HG03108 (cell line): ENCODE measurements at regions not wholly inside any gene's neighbourhood (a gene's known extent, or its start where the extent isn't known, plus 50 kb on each side); places are given as distances from the start of the nearest gene placed in this dataset.
"Not testable (repeated sequence)": the region's sequence is repeated elsewhere in the genome, so short reads cannot be mapped to it uniquely, and the experiment has no call there.

ENCODE experiments used
- ATAC-seq: cut with Tn5 transposase; IDR thresholded peaks from one replicate; pipeline ENCODE4 v1.9.1; 2021; ENCODE audit warnings: moderate library complexity; ENCODE audit not compliant: unreplicated experiment

DNA sequence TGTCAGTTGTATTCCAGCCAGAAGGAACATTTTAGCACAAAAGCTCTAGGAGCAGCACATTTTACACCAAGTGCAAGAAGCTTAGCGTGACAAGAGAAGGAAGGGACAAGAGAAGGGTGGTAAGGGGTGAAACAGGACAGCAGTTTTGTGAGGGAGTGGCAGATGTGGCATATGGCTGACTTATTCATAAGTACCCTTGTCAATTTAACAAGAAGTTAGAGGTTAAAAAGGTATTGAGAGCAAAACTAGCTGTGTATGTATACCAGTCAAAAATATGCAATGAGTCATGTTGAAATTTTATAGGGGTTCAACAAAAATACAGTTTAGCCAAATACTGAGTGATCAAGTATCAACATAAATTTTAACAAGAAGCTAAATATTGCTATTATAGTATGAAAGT, 561.5 kb upstream of the POT1 start:
- no peak for ATAC-seq

DNA sequence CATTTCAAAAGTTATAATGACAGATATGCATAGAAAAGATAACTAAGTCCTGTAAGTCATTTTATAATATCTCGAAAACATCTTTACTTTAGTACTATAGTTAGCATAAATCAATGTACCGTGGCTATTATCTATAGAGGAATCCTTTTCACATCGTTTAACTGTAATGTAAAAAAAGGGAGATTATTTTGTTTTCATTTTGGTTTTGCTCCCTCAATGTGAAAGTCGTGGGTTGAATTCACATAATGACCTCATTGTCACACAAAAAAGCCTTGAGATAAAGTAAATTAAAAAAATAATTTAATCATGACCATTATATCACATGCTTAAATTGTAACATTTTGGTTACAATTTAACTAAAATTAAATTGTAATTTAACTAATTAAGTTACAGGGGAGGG, 560.5 kb upstream of the POT1 start:
- no peak for ATAC-seq

DNA sequence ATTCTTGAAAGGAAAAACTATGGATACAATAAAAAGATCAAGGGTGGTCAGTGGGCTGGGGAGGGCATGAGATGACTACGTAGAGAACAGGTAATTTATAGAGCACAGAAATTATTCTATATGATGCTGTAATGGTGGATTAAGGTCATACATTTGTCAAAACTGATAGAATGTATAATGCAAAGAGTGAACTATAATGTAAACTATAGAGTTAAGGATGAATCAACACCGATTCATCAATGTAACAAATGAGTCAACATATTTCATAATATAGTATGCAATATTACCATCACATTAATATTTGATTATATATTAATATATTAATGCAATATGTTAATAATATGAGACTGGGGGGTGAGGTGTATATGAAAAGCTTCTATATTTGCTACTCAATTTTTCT, 555.6 kb upstream of the POT1 start:
- no peak for ATAC-seq

DNA sequence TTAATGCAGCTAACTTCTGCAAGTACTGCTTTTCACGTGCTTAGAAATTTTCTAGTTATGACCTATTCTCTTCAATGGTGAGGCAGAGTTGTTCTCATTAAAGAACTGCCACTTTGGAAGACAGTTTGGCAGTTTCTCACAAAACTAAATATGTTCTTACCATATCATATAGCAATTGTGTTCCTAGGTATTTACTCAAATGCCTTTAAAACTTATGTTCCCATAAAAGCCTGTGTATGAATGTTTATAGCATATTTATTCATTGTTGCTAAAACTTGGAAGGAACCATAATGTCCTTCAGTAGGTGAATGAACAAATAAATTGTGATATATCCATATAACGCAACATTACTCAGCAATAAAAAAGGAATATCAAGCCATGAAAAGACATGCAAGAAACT, 555.1 kb upstream of the POT1 start:
- no peak for ATAC-seq

DNA sequence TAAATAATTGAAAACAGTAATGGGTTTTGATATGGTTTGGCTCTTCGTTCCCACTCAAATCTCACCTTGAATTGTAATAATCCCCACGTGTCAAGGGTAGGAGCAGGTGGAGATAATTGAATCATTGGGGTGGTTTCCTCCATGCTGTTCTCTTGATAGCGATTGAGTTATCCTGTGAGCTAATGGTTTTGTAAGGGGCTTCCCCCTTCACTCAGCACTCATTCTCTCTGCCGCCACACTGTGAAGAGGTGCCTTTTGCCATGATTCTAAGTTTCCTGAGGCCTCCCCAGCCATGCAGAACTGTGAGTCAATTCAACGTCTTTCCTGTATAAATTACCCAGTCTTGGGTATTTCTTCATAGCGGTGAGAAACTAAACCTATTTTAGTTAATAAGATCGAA, 551.7 kb upstream of the POT1 start:
- ATAC-seq = no peak

DNA sequence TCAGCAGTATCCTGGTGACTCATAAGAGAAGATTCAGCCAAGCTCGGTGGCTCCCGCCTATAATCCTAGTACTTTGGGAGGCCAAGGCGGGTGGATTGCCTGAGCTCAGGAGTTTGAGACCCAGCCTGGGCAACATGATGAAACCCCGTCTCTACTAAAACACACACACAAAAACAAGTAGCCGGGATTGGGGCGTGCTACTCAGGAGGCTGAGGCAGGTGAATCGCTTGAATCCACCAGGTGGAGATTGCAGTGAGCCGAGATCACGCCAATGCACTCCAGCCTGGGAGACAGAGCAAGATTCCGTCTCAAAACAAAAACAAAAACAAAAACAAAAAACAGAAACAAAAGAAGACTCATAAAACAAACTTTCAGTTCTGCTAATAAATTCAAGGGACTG, 551.1 kb upstream of the POT1 start:
- ATAC-seq = no peak

DNA sequence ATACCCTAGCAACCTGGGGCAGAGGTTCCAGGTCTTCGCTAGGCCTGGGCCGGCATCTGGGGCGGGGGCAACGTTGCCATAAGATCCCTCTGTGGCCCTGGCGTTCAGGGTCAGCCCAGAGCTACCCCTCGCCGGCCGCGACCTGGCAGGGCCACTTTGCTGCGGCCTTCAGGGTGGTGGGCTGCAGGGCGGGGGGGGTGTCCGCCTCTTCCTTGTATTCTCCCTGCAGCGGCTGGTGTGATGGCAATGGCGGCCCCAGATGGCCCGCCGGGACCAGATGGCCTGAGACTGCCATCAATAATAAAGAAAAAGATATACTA, 539.2 kb upstream of the POT1 start:
- no peak for ATAC-seq

DNA sequence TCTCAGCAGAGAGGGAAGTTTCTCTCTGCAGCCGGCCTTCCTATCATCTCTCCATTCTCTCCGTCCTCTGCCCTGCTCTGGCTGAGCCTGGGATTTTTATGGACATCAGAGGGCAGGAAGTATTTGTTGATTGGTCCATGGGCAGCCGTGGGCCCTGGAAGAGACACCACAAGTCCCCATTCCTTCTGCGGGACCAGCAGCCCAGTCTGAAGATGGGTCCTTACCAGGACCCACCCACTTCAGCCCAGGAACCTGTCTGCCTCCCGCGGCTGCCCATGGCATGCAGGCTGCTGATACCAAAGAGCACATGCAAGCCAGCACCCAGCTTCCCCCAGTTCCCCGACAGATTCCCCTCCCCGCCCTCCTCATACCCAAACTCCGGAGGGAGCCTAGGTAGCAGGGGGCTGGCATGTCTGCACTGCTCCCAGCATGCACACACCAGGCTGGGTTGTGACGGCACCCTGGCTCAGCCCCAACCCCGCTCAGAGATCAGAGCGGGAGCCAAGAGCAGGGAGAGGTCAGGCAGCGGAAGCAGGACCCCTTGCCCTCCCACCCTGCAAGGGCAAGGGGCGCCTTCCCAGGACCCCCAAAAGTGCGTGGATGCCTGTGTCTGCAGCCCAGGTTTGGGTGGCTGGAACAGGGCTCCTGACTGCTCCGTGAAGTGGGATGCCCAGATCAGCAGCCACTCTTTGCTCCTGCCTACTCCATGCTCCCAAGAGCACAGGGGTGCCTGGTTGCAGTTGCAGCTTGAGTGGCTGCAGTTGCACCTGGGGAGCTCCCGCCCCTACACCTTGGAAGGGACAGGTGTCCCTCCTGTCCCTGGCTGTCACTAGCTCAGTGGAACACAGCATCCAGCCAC, 538.6 kb upstream of the POT1 start:
- ATAC-seq = no peak

DNA sequence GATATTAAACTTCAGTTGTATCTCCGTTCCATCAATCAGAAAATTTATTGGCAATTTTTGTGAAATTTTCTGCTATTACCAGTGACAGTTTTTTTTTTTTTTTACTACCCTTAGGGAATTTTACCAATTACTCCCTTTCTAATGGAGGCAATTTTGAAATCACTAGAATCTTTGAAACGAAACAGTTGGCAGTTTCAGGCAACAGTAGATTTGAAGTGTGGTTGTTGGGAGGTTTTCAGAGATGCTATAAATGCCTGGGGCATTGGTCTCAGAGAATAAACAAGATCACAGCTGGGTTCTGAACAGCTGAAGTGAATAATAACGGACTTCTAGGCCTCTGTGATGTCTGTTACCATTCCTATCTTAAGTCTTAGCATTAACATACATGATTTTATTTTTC, 535.9 kb upstream of the POT1 start:
- no peak for ATAC-seq

DNA sequence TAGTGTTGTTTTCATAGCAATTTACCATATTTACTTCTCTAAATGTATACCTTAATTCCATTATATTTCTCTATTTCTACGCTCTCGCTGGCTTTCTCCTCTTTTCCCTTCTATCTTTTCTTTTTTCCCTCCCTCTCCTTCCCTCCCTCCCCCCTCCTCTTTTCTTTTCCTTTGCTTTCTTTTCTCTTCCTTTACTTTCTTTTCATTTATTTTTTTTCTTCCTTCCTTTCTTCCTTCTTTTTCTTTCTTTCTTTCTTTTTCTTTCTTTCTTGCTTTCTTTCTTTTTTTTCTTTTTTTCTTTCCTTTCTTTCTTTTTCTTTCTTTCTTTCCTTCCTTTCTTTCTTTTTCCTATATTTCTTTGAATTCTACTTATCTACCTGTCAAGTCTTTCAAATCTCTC, 533.0 kb upstream of the POT1 start:
- ATAC-seq = no peak

DNA sequence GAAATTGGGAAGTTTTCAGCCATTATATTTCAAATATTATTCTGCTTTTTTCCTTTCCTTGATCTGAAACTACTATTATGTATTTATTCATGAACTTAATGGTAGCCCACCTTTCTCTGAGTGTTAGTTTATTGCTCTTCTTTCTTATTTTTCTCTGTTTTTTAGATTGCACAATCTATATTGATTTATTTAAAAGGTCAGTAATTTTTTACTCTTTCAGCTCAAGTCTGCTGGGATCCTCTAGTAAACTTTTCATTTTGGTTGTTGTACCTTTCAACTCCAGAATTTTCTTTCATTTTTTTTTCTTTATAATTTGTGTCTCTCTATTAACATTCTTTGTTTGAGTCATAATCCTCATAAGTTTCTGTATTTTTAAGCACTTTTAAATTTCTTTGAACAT, 529.4 kb upstream of the POT1 start:
- no peak for ATAC-seq

DNA sequence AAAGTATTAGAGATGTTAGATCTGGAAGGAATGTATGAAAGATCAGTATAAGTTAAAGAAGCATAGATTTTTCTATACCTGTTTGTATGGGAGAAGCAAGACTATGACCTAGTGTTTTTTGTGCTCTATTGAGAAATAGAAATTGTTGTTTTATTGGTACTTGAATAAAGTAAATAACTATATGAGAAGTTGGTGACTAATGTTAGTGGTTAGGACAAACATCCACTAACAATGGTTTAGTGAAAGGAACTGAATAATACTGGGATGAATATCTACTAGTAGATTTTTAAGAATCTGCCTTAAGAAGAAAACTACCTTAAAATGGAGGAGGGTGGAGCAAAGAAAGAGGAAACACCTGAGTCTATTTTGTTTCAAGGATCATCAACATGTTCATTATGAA, 521.1 kb upstream of the POT1 start:
- no peak for ATAC-seq

DNA sequence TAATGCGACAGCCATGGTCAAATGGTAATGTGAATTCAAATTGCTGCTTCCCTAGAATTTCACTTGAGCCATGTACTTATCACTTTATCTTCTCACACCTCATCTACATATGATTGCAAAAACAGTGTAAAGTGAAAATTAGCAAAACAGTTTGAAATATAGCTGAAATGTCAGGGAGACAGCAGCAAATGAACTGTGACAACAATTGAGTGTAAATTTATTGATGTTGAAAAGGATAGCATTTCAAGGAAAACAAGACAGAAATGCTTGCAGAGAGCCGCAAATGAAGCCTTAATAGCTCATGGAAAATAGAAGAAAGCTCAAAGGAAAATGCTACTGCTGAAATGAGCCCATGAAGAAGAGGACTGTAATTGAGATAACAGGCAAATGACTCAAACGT, 516.2 kb upstream of the POT1 start:
- no peak for ATAC-seq

DNA sequence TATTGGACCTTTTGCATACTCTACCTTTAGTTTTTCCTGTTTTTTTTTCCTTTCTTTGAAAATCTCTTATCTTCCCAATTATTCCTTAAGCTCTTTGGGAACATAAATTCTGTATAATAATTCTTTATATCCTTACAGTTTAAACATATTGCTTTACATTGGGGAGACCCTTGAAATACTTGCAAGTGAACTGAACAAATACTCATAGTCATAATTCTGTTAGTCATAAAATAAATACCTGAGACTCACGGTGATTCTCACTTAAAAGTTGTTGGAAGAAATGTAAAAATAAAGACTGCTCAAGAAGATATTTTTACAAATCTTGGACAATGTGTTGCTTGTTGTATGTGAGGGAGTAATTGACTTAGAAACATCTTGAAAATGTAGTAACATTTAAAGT, 515.2 kb upstream of the POT1 start:
- no peak for ATAC-seq

DNA sequence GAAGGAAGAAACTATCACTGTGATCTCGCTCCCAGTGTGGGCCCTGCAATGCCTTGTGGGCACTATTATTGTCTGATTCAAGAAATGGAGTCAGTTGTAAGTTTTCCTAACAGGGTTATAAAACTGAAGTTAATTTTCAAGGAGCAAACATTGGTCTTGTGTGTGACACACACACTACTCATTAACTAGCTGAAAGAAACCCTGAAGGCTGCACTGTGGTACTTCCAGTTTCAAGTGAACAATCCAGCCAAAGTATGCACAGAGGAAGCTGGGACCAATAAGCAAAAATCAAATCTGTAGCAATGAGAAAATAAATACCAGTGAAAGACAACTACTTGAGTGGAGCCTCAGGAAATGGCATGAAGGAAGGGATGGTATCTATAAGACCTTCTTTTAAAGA, 506.6 kb upstream of the POT1 start:
- no peak for ATAC-seq

DNA sequence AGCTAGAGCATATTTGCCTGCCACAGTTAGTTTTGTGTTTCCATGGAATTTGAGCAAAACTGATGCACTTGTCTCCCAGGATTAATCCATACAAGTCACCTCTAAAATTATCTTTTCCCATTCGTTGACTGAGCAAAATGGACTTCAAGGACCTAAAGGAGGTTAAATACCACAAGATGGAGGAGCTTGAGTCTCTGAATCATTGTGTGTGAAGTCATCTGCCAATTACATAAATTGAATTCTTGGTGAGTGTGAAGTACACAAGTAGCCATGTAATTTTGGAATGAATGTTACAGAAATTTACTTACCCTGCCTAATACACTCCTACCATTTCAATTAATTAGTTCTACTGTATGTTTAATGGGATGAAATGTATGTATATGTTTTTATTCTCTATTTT, 501.7 kb upstream of the POT1 start:
- ATAC-seq = no peak

DNA sequence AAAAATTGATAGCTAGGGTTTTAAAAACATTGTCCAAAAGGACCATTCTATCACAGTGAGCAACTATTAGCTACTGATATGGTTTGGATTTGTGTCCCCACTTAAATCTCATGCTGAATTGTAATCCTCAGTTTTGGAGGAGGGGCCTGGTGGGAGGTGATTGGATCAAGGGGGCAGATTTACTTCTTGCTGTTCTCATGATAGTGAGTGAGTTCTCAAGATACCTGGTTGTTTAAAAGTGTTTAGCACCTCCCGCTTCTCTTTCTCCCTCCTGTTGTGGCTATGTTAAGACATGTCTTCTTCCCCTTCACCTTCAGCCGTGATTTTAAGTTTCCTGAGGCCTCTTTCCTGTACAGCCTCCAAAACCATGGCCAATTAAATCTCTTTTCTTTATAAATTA, 500.4 kb upstream of the POT1 start:
- no peak for ATAC-seq

DNA sequence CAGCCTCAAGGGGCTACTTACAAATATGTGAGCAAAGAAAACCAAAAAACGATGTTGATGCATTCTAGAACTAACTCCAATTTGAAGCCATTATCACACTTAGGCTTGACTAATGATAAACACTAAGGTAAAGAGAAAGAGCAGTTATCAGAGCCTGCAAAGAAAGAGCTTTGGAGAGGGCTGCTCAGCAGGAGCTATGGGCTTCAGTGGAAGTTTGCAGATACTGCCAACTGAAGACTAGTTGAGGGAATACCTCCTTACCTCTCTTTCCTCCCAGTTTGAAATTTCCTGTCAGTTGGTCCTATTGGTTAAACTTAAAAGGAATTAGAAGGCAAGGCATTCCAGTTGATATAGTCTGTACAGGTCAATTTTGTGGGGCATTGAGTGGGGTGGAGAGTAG, 498.1 kb upstream of the POT1 start:
- ATAC-seq = no peak

DNA sequence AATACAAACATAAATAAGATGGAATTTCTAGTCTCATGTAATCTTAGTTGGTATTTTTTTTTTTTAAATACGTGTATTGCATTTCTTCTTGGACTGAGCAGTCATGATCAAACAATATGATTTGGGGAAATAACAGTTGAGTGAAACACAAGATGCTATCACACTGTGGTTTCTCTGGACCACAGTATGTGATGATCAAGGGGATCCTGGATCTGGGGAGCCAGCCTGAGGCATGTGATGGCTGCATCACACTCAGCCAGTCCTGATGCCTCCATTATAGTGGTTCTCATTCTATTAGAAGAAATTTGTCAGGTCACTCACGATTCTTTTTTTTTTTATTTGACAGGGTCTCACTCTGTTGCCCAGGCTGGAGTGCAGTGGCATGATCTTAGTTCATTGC, 495.9 kb upstream of the POT1 start:
- no peak for ATAC-seq

DNA sequence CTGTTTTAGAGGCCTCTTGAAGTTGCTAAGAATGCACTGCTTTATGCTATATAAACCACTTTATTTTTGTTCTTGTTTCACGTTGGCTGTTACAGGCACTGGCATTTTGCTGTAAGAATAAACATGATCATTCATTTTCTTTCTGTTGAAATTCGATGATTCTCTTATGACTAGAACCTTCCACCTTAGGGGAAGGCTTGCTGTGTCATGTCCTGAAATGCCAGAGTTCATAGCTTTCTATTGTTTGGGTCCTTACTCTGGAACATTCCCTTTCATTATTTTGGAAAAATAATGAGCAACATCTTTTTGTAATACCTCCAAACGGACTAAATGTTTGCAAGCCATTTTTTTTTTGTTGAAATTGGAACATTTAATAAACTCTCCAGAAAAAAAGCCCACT, 495.1 kb upstream of the POT1 start:
- no peak for ATAC-seq

DNA sequence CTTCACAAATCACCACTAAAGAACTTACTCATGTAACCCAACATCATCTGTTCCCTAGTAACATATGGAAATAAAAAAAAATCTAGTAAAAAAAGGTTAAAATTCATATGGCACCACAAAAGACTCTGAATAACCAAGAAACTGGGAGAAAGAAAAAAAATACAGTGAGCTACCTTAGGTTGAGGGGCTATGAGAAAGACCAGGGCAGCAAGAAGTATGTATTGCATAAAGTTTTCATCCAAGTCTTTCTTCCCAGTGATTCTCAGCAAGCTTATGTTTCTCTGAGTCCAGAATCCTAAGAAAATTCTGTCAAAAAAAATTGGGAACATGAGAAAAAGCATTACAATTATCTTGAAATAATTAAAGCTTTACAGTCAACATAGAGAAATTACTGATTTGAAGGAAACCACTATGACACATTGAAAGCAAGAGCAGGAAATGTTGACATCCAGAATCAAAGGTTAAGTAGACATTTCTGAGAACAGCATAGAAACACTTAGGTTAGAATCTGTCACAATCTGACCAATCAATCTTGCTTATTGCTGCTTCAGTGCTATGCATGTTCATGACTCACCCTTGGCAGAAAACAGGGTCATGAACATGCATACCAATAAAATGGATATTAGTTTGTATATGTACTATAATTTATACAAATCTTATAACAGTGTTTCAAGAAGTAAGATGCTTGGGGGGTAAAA, 494.0 kb upstream of the POT1 start:
- no peak for ATAC-seq

DNA sequence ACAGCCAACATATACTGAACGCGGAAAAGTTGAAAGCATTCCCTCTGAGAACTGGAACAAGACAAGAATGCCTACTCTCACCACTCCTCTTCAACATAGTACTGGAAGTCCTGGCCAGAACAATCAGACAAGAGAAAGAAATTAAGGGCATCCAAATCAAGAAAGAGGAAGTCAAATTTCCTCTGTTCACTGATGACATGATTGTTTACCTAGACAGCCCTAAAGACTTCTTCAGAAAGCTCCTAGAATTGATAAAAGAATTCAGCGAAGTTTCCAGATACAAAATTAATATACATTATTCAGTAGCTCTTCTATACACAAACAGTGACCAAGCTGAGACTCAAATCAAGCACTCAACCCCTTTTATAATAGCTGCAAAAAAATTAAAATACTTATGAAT, 491.8 kb upstream of the POT1 start:
- ATAC-seq = not testable (repeated sequence)
